HG03025 (cell line): ENCODE measurements at regions not wholly inside any gene's neighbourhood (a gene's known extent, or its start where the extent isn't known, plus 50 kb on each side); places are given as distances from the start of the nearest gene placed in this dataset.
A peak's percentile ranks its signal among the peaks of the same experiment; 100 is the strongest.
"Not testable (repeated sequence)": the region's sequence is repeated elsewhere in the genome, so short reads cannot be mapped to it uniquely, and the experiment has no call there.

Source experiments
- ATAC-seq: cut with Tn5 transposase; IDR thresholded peaks from one replicate; pipeline ENCODE4 v1.9.1; 2021; ENCODE audit warnings: mild to moderate bottlenecking, moderate library complexity; ENCODE audit not compliant: unreplicated experiment, low FRiP score

GRCh38 chrX:128992107-128992971 is 531.0 kb downstream of the SMARCA1 start:
- no peak for ATAC-seq

- peak; percentile 77 for ATAC-seq
These were observed 547.5 kb downstream of the SMARCA1 start for GRCh38 chrX:128975745-128976144.

DNA sequence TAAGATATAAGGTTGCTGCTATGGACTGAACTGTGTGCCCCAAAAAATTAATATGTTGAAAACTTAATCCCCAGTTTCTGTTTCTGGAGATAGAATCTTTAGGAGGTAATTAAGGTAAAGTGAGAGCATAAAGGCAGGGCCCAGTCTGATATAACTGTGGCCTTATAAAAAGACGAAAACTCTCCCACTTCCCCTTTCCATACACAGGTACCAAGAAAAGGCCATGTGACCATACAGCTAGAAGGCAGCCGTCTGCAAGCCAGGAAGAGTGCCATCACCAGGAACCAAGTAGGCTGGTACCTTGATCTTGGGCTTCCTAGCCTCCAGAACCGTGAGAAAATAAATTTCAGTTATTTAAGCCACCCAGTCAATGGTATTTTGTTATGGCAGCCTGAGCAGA is 550.3 kb downstream of the SMARCA1 start:
- ATAC-seq, result no peak

DNA sequence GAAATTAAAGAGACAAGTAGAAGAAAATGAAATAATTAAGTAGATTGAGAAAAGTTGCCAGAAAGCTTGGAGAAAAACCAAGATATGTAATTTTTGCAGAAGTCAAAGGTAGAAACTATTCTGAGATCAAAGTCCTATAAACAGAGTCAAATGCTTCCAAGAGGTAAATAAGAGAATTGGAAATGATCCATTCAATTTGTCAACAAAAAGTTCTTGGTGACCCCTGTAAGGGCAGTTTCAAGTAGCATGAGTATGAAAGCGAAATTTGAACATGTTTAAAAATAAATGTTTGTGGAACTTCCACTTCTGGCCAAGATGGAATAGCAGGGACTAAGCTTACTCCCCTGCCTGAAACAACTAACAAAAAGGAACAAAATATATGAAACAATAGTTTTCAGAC is 562.0 kb downstream of the SMARCA1 start:
- no peak for ATAC-seq

- ATAC-seq, result not testable (repeated sequence)
These were observed 568.6 kb downstream of the SMARCA1 start for GRCh38 chrX:128954697-128955096.

DNA sequence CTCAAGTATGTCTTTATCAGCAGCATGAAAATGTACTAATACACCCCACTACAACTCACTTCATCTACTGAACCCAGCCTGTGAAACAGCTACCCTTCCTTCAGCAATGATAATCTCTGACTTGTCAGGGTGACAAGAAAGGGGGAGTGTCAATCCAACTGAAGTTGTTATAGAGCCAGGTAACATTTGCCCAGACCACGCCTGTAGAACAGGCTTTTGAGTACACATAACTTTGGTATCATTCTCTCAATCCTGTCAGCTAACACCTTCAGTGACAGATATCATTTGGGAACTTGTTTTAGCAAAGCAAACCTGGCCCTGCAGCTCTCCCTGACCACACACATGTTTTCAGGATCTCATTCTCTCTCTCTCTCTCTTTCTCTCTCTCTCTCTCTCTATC is 592.2 kb downstream of the SMARCA1 start:
- no peak for ATAC-seq

DNA sequence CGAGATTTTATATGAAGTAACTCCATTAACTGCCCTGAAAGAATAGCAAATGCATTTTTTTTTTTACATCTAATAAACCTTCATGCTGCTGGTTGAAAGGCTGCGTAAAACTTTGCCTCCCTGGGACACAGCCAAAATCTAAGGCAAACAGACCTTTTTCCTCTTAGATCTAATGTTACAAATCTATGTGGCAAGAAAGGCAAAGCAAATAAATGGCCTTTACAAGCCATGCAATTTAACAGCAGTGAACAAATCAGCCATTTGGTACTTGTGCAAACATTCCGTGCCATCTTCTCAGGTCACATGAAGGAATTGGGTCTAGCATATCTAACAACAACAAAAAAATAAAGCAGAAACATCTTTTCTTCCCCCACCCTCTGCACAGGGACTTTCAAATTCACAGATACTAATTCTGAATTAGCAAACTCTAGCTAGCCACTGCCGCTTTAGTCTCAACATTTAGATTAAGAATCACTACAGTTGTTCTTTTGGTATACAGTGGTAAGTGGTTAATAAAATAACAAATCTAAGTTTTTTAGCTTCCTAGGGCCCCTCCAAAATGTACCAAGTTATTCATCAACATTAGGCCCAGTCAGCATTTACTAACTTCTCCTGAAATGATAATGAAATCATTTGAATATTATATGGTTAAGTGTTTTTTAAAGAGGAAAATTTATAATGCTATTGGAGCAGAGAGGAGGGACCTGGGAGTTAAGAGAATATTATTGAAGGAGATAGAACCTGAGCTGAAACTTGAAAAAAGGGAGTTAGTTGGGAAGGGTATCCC is 593.8 kb downstream of the SMARCA1 start:
- no peak for ATAC-seq

DNA sequence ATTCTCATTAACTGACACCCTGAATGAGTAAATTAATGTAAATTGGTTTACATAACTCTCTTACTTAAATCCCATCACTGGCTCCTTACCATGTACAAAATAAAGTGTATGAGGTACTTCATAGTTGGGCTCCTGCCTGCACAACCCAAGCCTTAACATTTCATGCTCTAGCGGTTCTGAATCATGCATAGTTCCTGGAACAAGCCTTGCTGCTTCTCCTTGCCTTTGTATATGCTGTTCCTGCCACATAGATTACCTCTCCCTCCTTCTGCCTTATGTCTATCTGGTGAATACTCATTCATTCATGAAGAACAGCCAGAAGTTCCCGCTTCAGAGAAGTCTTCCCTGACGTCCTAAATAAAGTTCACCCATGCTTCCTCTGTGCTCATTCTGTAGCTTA is 594.7 kb downstream of the SMARCA1 start:
- no peak for ATAC-seq

- ATAC-seq, result no peak
These were observed 595.9 kb downstream of the SMARCA1 start for GRCh38 chrX:128927363-128927762.

GRCh38 chrX:128906753-128907152 is 616.5 kb downstream of the SMARCA1 start:
- ATAC-seq, result no peak

DNA sequence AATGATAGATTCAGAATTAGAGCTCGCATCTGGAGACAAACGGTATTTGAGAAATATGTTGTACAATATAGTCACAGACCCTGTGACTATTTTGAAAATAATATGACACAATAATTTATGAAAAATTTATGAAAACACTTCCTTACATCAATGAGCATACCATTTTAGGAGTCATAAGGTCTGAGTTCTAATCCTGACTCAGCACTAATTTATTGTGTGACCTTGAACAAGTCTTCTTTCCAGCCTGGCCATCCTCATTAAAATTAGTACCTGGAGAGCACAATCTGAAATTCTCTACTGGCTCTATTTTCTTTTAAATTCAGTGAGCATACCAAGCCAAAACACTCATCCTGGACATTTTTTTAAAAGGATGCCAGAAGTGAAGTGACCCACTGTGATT is 622.3 kb downstream of the SMARCA1 start:
- ATAC-seq, result no peak

GRCh38 chrX:128897621-128898020 is 625.7 kb downstream of the SMARCA1 start:
- no peak for ATAC-seq

- no peak for ATAC-seq
These were observed 631.7 kb downstream of the SMARCA1 start for GRCh38 chrX:128891554-128891953.

DNA sequence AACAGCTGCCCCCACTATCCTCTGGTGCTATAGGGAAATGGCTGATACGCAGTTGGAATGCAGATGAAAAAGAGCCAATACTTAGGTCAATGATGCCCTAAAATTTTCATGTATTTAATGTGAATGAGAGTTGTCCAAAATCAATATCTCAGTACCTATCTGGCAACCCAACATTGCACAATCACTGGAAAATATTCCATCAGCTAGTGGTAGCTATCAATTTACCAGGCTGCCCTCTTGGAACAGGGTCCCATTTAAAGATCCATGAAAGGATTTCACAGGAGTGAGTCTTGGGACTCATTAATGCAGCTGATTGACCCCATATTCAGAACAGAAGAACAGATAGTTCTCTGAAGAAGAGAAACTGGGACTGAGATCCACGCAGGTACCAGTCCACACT is 638.9 kb downstream of the SMARCA1 start:
- no peak for ATAC-seq

DNA sequence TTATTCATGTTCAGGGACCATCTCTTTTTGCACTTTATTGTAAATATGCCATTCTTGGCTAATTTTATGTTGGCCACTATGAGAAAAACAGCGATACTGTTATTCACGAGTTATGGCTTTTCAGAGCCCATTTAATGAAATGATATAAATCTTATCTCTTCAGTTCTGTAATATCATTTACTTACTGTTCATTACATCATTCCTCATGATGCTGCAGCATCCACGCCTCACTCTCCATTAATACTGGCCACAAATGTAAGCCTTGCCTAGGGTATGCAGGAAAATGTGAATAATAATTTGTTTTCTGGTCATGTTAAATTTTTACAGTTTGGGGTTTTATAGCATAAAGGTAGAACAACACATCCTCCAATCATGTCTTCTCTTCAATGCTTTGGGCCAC is 639.6 kb downstream of the SMARCA1 start:
- ATAC-seq, result no peak

- no peak for ATAC-seq
These were observed 652.9 kb downstream of the SMARCA1 start for GRCh38 chrX:128870361-128870760.

- ATAC-seq, result no peak
These were observed 660.7 kb downstream of the SMARCA1 start for GRCh38 chrX:128862557-128862956.

DNA sequence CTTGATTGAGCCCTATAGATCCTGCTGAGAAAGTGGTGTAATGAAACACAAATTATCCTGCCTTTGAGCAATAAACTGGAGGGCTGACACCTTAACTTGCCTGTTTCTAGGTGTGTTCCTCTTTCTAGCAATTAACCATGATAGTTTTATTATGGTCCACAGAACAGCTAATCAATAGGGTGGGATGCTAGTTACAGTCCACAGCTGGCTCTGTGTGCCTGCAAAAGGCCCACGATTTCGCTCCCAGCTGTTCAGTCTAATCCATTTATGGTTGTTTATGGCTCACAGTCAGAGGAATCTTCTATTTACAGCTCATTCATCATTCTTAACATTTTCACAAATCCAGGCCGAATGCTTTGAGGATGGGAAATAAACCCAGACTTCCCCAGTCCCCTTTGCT is 674.9 kb downstream of the SMARCA1 start:
- no peak for ATAC-seq

GRCh38 chrX:128846385-128846784 is 676.9 kb downstream of the SMARCA1 start:
- ATAC-seq, result no peak

DNA sequence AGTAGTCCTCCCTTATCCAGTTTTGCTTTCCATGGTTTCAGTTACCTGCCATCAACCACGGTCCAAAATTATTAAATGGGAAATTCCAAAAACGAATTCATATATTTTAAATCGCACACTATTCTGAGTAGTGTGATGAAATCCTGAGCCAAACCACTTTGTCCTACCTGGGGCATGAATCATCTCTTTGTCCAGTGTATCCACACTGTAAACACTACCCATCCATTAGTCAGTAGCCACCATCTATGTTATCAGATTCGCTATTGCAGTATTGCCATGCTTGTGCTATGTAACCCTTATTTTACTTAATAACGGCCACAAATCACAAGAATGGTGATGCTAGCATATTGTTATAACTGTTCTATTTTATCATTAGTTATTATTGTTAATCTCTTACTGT is 704.6 kb downstream of the SMARCA1 start:
- ATAC-seq, result no peak

GRCh38 chrX:128816919-128817318 is 706.4 kb downstream of the SMARCA1 start:
- no peak for ATAC-seq

- ATAC-seq, result no peak
These were observed 715.9 kb downstream of the SMARCA1 start for GRCh38 chrX:128807367-128807766.
